WTC11 (cell line): ENCODE measurements at regions not wholly inside any gene's neighbourhood (a gene's known extent, or its start where the extent isn't known, plus 50 kb on each side); places are given as distances from the start of the nearest gene placed in this dataset.

ENCODE experiments used
- ATAC-seq: fragments of 200-7000 bp; cut with Tn5 transposase; 2 replicates; pipeline ENCODE4 v1.10.0; 2021; ENCODE audit warnings: mild to moderate bottlenecking, moderate library complexity
- CTCF ChIA-PET: fragments of 300-600 bp; sonication (Branson Sonifier 250); formaldehyde crosslinking; loops from one replicate; lab custom pipeline; 2021; ENCODE audit warnings: antibody characterized with exemption; lab: Charles Lee
- POLR2A ChIA-PET: fragments of 350-600 bp; sonication (Branson Sonifier 250); formaldehyde crosslinking; loops from one replicate; lab custom pipeline; 2021; ENCODE audit warnings: antibody characterized with exemption; lab: Charles Lee
- DNase-seq: peaks from one replicate; pipeline ENCODE4 v3.0.0; 2021; ENCODE audit warnings: low spot score
- H3K27ac Mint-ChIP-seq: 2 replicates; pipeline ENCODE4 v1.8.0; 2021; ENCODE audit warnings: mixed read lengths
- H3K27me3 Mint-ChIP-seq: 2 replicates; pipeline ENCODE4 v1.8.0; 2021; ENCODE audit warnings: low read depth, mild to moderate bottlenecking, moderate library complexity, mixed read lengths
- H3K36me3 Mint-ChIP-seq: 2 replicates; pipeline ENCODE4 v1.8.0; 2021; ENCODE audit warnings: mixed read lengths
- H3K4me1 Mint-ChIP-seq: 2 replicates; pipeline ENCODE4 v1.8.0; 2022; ENCODE audit warnings: mixed read lengths
- H3K4me3 Mint-ChIP-seq: 2 replicates; pipeline ENCODE4 v1.8.0; 2021; ENCODE audit warnings: mild to moderate bottlenecking, moderate library complexity, mixed read lengths
- H3K9me3 Mint-ChIP-seq: 2 replicates; pipeline ENCODE4 v1.8.0; 2021; ENCODE audit warnings: mixed read lengths
- ATF1 ChIP-seq: sonication (generic); formaldehyde crosslinking; IDR thresholded peaks from 2 replicates; pipeline ENCODE4 v1.8.1; 2023; ENCODE audit warnings: mild to moderate bottlenecking, moderate library complexity, missing genetic modification reagents
- CBFB ChIP-seq: sonication (generic); formaldehyde crosslinking; IDR thresholded peaks from 2 replicates; pipeline ENCODE4 v1.8.1; 2022; ENCODE audit warnings: mild to moderate bottlenecking, low read depth, missing genetic modification reagents
- NFATC4 ChIP-seq: fragments of 250-450 bp; sonication (Bioruptor Pico); IDR thresholded peaks from 2 replicates; pipeline ENCODE4 v1.9.0; 2021; ENCODE audit warnings: mild to moderate bottlenecking
- NR3C1 ChIP-seq: sonication (generic); formaldehyde crosslinking; conservative IDR thresholded peaks from 2 replicates; pipeline ENCODE4 v1.8.1; 2023; ENCODE audit warnings: low read depth, mild to moderate bottlenecking, missing genetic modification reagents
- RORB ChIP-seq: fragments of 250-450 bp; sonication (Bioruptor Pico); IDR thresholded peaks from 2 replicates; pipeline ENCODE4 v1.9.0; 2021; ENCODE audit warnings: mild to moderate bottlenecking
- SMAD4 ChIP-seq: sonication (generic); formaldehyde crosslinking; IDR thresholded peaks from 2 replicates; pipeline ENCODE4 v1.8.0; 2022; ENCODE audit warnings: mild to moderate bottlenecking, missing genetic modification reagents
- ZNF138 ChIP-seq: sonication (generic); formaldehyde crosslinking; conservative IDR thresholded peaks from 2 replicates; pipeline ENCODE4 v1.8.1; 2022; ENCODE audit warnings: mild to moderate bottlenecking, moderate library complexity, missing genetic modification reagents
- ZNF263 ChIP-seq: sonication (generic); formaldehyde crosslinking; IDR thresholded peaks from 2 replicates; pipeline ENCODE4 v1.8.1; 2022; ENCODE audit warnings: low read depth, mild to moderate bottlenecking, moderate library complexity, missing genetic modification reagents
- ZNF423 ChIP-seq: fragments of 250-450 bp; sonication (Bioruptor Pico); IDR thresholded peaks from 2 replicates; pipeline ENCODE4 v2.1.2; 2022; ENCODE audit warnings: mild to moderate bottlenecking, moderate library complexity
- TF ChIP-seq, protein P1 (sequence below): sonication (generic); formaldehyde crosslinking; conservative IDR thresholded peaks from 2 replicates; pipeline ENCODE4 v1.8.1; 2022; ENCODE audit warnings: mild to moderate bottlenecking, missing genetic modification reagents
- TF ChIP-seq, protein P2 (sequence below): sonication (generic); formaldehyde crosslinking; IDR thresholded peaks from 2 replicates; pipeline ENCODE4 v1.8.1; 2023; ENCODE audit warnings: mild to moderate bottlenecking, missing genetic modification reagents
- TF ChIP-seq, protein P3 (sequence below): fragments of 250-450 bp; sonication (Bioruptor Pico); IDR thresholded peaks from 2 replicates; pipeline ENCODE4 v1.9.0; 2021; ENCODE audit warnings: moderate library complexity, mild to moderate bottlenecking, inconsistent platforms, borderline replicate concordance
- TF ChIP-seq, protein P4 (sequence below): sonication (generic); formaldehyde crosslinking; IDR thresholded peaks from 2 replicates; pipeline ENCODE4 v1.8.0; 2022; ENCODE audit warnings: mild to moderate bottlenecking, missing genetic modification reagents
- TF ChIP-seq, protein P5 (sequence below): fragments of 250-450 bp; sonication (Bioruptor Pico); IDR thresholded peaks from 2 replicates; pipeline ENCODE4 v1.9.0; 2021; ENCODE audit warnings: mild to moderate bottlenecking
- TF ChIP-seq, protein P6 (sequence below): sonication (generic); formaldehyde crosslinking; IDR thresholded peaks from 2 replicates; pipeline ENCODE4 v1.8.1; 2023; ENCODE audit warnings: mild to moderate bottlenecking, missing genetic modification reagents, borderline replicate concordance

DNA sequence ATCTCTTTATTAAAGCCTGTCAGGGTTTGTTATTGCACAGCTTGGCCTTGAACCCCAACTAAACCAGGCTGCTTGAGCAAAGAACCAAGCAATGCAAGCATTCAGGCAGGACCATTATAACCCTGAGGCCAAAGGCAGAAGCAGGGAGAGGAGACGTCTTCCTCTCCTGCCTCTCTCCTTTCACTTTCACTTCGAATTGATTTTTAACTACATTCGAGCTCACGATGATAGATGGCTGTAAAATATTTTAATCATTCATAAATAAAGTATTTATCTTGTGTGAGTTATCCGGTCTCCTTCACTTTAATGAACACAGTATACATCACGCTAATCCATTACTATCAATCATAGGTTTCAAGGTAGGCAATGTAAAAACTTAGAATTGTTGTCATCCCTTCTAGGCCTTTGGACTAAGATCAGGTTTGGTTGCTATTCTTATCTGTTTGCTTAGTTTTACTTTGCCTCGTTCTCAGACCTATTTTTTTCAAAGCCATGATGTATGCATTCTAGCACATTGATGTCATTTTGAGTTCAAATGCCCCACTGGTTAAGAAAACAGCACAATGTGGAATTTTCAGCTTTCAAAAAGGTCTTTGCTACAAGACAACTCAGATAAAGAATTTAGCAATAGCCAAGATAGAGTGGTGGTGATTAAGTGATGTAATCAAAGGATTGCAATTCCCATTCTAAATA lies 480.2 kb upstream of the RUNX1 start:
- ATAC-seq = no peak
- CTCF ChIA-PET = no interaction called here
- POLR2A ChIA-PET = no interaction called here
- no peak for TF ChIP-seq ZNF263 (CRISPR knock-in tag)
- no peak for TF ChIP-seq NFATC4 (CRISPR knock-in tag)
- TF ChIP-seq, all 79 proteins: peak for 0
- no peak overlapping the region for H3K27ac Mint-ChIP-seq
- peaks cover 11% of the 10 kb centered on the region for H3K36me3 Mint-ChIP-seq
- H3K9me3 Mint-ChIP-seq = peaks cover 28% of the 10 kb centered on the region
- DNase-seq = no peak
- H3K4me1 Mint-ChIP-seq = peaks cover 12% of the 10 kb centered on the region
- no peaks in the 10 kb centered on the region for H3K27me3 Mint-ChIP-seq
- H3K4me3 Mint-ChIP-seq = no peak overlapping the region

DNA sequence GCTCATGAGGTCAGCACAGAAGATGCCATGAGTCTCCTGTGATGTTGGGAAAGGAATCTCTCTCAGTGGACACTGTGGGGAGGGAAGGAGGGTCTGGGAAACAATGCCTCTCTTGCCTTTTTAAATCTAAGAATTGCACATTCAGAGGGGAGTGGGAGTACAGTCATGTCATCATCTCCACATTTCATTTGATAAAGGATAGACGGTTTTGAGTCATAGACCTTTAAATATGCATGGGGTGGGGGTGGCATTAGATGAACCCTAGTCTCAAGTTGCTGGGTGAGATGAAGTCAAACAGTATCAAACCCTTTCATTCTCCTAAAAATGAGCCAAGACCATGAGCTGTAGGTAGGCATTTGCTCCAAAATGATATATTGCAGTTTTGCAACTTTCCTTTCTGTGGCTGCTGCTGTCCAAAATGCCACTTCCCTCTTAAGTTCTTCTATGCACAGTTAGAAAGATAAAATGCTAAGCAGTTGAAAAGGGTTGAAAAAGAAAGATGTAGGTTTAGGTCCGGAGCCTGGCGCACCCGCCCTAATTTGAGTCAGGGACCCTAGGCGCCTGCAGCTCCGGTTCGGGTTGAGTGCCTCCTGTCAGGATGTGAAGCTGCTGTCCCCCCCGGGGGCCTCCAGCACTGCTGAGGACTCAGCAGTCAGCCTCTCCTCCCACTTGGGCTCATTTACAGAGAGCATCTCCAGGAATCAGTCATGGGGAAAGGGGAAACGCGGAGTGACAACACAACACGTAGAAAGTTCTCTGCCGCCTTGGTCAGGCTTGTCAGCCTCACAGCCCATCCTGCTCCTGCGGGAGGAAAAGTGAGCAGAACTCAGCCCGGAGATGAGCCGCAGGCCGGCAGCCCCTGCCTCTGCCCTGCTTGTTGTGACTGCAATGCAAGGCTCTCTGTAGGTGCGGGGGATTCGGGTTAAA lies 479.3 kb upstream of the RUNX1 start:
- POLR2A ChIA-PET = no interaction called here
- H3K36me3 Mint-ChIP-seq = peaks cover 1% of the 10 kb centered on the region; the same call in 1 of the 2 replicates

DNA sequence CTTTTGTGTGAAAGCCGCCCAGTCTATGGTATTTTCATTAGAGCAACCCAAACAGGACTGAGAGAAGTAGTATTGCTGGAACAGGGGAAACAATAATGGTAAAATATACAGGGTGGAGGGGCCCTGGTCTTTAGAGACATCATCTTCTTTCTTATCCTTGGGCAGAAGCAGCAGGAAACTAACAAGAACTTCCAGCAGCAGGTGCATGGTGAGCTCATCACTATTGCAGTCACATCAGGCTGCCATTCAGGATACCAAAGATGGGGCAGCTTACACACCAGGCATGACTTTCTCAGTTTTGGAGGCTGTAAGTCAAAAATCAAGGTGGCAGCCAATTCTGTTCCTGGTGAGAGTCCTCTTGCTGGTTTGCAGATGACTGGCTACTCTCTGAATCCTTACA lies 478.3 kb upstream of the RUNX1 start:
- Mint-ChIP-seq H3K27me3 (no peaks in the 10 kb centered on the region), H3K4me1 (peaks cover 10% of the 10 kb centered on the region), H3K4me3 (no peak overlapping the region), H3K9me3 (peaks cover 11% of the 10 kb centered on the region; the same call in 1 of the 2 replicates), H3K36me3 (no peaks in the 10 kb centered on the region), H3K27ac (no peak overlapping the region)
- ATAC-seq (no peak), DNase-seq (no peak)
- TF ChIP-seq RORB (no peak), CBFB (CRISPR knock-in tag) (no peak), ZNF138 (no peak), SMAD4 (CRISPR knock-in tag) (no peak), ZNF423 (CRISPR knock-in tag) (no peak)
- TF ChIP-seq, protein P1, sequence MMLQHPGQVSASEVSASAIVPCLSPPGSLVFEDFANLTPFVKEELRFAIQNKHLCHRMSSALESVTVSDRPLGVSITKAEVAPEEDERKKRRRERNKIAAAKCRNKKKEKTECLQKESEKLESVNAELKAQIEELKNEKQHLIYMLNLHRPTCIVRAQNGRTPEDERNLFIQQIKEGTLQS (CRISPR knock-in tag) = no peak
- TF ChIP-seq, protein P2, sequence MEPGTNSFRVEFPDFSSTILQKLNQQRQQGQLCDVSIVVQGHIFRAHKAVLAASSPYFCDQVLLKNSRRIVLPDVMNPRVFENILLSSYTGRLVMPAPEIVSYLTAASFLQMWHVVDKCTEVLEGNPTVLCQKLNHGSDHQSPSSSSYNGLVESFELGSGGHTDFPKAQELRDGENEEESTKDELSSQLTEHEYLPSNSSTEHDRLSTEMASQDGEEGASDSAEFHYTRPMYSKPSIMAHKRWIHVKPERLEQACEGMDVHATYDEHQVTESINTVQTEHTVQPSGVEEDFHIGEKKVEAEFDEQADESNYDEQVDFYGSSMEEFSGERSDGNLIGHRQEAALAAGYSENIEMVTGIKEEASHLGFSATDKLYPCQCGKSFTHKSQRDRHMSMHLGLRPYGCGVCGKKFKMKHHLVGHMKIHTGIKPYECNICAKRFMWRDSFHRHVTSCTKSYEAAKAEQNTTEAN = no peak
- TF ChIP-seq, protein P3, sequence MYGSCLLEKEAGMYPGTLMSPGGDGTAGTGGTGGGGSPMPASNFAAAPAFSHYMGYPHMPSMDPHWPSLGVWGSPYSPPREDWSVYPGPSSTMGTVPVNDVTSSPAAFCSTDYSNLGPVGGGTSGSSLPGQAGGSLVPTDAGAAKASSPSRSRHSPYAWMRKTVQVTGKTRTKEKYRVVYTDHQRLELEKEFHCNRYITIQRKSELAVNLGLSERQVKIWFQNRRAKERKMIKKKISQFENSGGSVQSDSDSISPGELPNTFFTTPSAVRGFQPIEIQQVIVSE = no peak
- ChIA-PET CTCF (no interaction called here), POLR2A (no interaction called here)

More for the DNA sequence above, 479.3 kb upstream of the RUNX1 start:
- TF ChIP-seq NR3C1 (no peak), ATF1 (no peak)
- TF ChIP-seq, protein P4, sequence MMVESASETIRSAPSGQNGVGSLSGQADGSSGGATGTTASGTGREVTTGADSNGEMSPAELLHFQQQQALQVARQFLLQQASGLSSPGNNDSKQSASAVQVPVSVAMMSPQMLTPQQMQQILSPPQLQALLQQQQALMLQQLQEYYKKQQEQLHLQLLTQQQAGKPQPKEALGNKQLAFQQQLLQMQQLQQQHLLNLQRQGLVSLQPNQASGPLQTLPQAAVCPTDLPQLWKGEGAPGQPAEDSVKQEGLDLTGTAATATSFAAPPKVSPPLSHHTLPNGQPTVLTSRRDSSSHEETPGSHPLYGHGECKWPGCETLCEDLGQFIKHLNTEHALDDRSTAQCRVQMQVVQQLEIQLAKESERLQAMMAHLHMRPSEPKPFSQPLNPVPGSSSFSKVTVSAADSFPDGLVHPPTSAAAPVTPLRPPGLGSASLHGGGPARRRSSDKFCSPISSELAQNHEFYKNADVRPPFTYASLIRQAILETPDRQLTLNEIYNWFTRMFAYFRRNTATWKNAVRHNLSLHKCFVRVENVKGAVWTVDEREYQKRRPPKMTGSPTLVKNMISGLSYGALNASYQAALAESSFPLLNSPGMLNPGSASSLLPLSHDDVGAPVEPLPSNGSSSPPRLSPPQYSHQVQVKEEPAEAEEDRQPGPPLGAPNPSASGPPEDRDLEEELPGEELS (CRISPR knock-in tag) = no peak
- TF ChIP-seq, protein P5, sequence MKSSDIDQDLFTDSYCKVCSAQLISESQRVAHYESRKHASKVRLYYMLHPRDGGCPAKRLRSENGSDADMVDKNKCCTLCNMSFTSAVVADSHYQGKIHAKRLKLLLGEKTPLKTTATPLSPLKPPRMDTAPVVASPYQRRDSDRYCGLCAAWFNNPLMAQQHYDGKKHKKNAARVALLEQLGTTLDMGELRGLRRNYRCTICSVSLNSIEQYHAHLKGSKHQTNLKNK (CRISPR knock-in tag) = no peak
- TF ChIP-seq, protein P6, sequence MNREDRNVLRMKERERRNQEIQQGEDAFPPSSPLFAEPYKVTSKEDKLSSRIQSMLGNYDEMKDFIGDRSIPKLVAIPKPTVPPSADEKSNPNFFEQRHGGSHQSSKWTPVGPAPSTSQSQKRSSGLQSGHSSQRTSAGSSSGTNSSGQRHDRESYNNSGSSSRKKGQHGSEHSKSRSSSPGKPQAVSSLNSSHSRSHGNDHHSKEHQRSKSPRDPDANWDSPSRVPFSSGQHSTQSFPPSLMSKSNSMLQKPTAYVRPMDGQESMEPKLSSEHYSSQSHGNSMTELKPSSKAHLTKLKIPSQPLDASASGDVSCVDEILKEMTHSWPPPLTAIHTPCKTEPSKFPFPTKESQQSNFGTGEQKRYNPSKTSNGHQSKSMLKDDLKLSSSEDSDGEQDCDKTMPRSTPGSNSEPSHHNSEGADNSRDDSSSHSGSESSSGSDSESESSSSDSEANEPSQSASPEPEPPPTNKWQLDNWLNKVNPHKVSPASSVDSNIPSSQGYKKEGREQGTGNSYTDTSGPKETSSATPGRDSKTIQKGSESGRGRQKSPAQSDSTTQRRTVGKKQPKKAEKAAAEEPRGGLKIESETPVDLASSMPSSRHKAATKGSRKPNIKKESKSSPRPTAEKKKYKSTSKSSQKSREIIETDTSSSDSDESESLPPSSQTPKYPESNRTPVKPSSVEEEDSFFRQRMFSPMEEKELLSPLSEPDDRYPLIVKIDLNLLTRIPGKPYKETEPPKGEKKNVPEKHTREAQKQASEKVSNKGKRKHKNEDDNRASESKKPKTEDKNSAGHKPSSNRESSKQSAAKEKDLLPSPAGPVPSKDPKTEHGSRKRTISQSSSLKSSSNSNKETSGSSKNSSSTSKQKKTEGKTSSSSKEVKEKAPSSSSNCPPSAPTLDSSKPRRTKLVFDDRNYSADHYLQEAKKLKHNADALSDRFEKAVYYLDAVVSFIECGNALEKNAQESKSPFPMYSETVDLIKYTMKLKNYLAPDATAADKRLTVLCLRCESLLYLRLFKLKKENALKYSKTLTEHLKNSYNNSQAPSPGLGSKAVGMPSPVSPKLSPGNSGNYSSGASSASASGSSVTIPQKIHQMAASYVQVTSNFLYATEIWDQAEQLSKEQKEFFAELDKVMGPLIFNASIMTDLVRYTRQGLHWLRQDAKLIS (CRISPR knock-in tag) = no peak
- CTCF ChIA-PET = no interaction called here
- no peaks in the 10 kb centered on the region for H3K27me3 Mint-ChIP-seq
- ATAC-seq (no peak; the same call in 1 of the 2 replicates), DNase-seq (no peak)
- no peak overlapping the region for H3K27ac Mint-ChIP-seq
- peaks cover 8% of the 10 kb centered on the region; the same call in 1 of the 2 replicates for H3K4me1 Mint-ChIP-seq
- H3K9me3 Mint-ChIP-seq = peaks cover 19% of the 10 kb centered on the region
- H3K4me3 Mint-ChIP-seq = no peak overlapping the region
